Osteoblast (primary cell): ENCODE measurements at regions not wholly inside any gene's neighbourhood (a gene's known extent, or its start where the extent isn't known, plus 50 kb on each side); places are given as distances from the start of the nearest gene placed in this dataset.

Source experiments
- DNase-seq: peaks from one replicate; pipeline ENCODE4 v3.0.0; 2011; ENCODE audit warnings: low spot score, mixed read lengths; ENCODE audit not compliant: insufficient read length; ENCODE audit errors: missing footprints
- H2AFZ ChIP-seq: 2 replicates; pipeline ENCODE4 v1.6.0; 2011; ENCODE audit warnings: mild to moderate bottlenecking, low read length
- H3K27ac ChIP-seq: 2 replicates; pipeline ENCODE4 v1.5.1; 2011; ENCODE audit warnings: mild to moderate bottlenecking, low read depth, low read length, moderate library complexity
- H3K27me3 ChIP-seq: 2 replicates; pipeline ENCODE4 v1.6.0; 2012; ENCODE audit warnings: mild to moderate bottlenecking, control low read depth, inconsistent platforms, low read length, moderate library complexity; ENCODE audit not compliant: insufficient read depth
- H3K36me3 ChIP-seq: 2 replicates; pipeline ENCODE4 v1.5.1; 2011; ENCODE audit warnings: mild to moderate bottlenecking, low read length, control low read depth, moderate library complexity; ENCODE audit not compliant: insufficient read depth
- H3K4me1 ChIP-seq: 2 replicates; pipeline ENCODE4 v1.5.1; 2011; ENCODE audit warnings: mild to moderate bottlenecking, low read length, control low read depth, moderate library complexity; ENCODE audit not compliant: insufficient read depth
- H3K4me2 ChIP-seq: 2 replicates; pipeline ENCODE4 v1.6.0; 2011; ENCODE audit warnings: mild to moderate bottlenecking, low read length; ENCODE audit not compliant: insufficient read depth
- H3K4me3 ChIP-seq: fragments of 200-600 bp; sonication (generic); 3 replicates; pipeline ENCODE4 v1.5.1; 2012; ENCODE audit warnings: mild to moderate bottlenecking, low read length, inconsistent platforms; ENCODE audit not compliant: insufficient read depth
- H3K79me2 ChIP-seq: 2 replicates; pipeline ENCODE4 v1.6.0; 2012; ENCODE audit warnings: mild to moderate bottlenecking, low read length, control low read depth, inconsistent platforms; ENCODE audit not compliant: insufficient read depth
- H3K9me3 ChIP-seq: 2 replicates; pipeline ENCODE4 v1.5.1; 2011; ENCODE audit warnings: low read depth, low read length, control low read depth
- H4K20me1 ChIP-seq: 2 replicates; pipeline ENCODE4 v1.6.0; 2012; ENCODE audit warnings: mild to moderate bottlenecking, low read length, control low read depth; ENCODE audit not compliant: insufficient read depth
- TF ChIP-seq, protein P1 (sequence below): IDR thresholded peaks from 2 replicates; pipeline ENCODE4 v1.5.1; 2011; ENCODE audit warnings: mild to moderate bottlenecking, low read depth, low read length, moderate library complexity; ENCODE audit errors: extremely low read depth

DNA sequence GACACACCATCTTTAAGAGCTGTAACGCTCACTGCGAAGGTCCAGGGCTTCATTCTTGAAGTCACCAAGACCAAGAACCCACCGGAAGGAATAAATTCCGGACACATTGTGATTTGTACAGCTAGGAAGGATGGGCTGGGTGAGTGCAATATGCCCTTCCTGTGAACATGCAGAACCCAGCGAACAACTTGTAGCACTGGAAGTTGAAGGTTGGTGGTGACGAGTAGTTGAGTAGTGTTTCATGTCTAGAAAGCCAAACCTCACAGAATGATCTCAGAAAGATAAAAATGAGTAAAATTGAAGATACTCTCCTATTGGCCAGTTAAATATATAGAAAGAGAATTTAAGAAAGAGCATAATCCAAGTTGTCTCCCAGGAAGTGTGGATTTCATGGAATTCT lies 462.2 kb upstream of the CFAP20DC start:
- no peak overlapping the region for H3K4me2 ChIP-seq
- no peak overlapping the region for H2AFZ ChIP-seq
- no peak overlapping the region for H3K4me3 ChIP-seq
- H3K79me2 ChIP-seq, result no peaks in the 10 kb centered on the region
- no peaks in the 10 kb centered on the region for H3K4me1 ChIP-seq
- TF ChIP-seq, protein P1, sequence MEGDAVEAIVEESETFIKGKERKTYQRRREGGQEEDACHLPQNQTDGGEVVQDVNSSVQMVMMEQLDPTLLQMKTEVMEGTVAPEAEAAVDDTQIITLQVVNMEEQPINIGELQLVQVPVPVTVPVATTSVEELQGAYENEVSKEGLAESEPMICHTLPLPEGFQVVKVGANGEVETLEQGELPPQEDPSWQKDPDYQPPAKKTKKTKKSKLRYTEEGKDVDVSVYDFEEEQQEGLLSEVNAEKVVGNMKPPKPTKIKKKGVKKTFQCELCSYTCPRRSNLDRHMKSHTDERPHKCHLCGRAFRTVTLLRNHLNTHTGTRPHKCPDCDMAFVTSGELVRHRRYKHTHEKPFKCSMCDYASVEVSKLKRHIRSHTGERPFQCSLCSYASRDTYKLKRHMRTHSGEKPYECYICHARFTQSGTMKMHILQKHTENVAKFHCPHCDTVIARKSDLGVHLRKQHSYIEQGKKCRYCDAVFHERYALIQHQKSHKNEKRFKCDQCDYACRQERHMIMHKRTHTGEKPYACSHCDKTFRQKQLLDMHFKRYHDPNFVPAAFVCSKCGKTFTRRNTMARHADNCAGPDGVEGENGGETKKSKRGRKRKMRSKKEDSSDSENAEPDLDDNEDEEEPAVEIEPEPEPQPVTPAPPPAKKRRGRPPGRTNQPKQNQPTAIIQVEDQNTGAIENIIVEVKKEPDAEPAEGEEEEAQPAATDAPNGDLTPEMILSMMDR, result no peak
- DNase-seq, result no peak
- H3K27ac ChIP-seq, result no peak overlapping the region
- no peaks in the 10 kb centered on the region for H3K27me3 ChIP-seq
- no peaks in the 10 kb centered on the region for H4K20me1 ChIP-seq
- H3K9me3 ChIP-seq, result no peaks in the 10 kb centered on the region
- H3K36me3 ChIP-seq, result no peaks in the 10 kb centered on the region

DNA sequence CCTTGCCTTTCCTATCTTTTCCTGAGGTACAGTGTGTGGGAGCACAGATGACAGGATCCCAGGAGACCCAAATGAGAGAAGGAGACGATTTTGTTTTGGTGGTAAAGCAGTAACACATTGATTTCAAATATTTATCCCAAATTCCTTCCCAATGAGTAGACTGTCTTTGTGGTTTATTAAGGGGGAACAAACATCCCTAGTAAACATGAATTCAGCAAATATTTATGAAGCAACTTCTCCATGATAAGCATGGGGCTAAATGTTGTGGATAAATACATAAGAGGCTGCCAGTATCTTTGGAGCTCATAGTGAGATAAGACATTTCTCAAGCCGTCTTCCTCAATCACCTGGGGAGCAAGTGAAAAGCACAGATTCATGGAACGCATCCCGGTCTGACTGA lies 460.8 kb upstream of the CFAP20DC start:
- Histone ChIP-seq H3K27ac (no peak overlapping the region), H3K4me2 (no peak overlapping the region), H2AFZ (no peak overlapping the region), H3K9me3 (no peaks in the 10 kb centered on the region), H3K36me3 (no peaks in the 10 kb centered on the region), H3K27me3 (no peaks in the 10 kb centered on the region), H4K20me1 (no peaks in the 10 kb centered on the region), H3K4me1 (no peaks in the 10 kb centered on the region), H3K4me3 (no peak overlapping the region), H3K79me2 (no peaks in the 10 kb centered on the region)
- DNase-seq, result no peak
- TF ChIP-seq, protein P1, result no peak

GRCh38 chr3:59508273-59508672 lies 458.4 kb upstream of the CFAP20DC start:
- Histone ChIP-seq H3K4me3 (no peak overlapping the region), H2AFZ (no peak overlapping the region), H3K4me1 (no peaks in the 10 kb centered on the region)

DNA sequence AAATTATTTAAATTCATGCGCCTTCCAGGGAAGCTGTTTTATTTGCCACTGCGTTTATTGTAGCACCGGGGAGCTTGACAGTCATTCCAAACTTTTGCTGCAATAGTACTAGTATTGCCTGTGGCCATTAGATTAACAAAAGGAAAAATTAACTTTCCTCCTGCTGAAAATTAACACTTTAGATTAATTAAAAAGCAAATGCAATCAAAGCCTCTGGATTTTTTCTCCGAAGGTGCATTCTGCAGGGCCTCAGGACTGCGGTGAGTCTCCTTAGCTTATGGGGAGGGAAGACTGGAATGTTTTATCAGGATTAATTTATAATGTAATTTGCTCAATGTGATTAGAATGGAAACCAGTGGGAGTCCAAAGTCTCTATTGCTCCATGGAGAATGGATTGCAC lies 456.4 kb upstream of the CFAP20DC start:
- H3K36me3 ChIP-seq, result no peaks in the 10 kb centered on the region
- no peak overlapping the region for H2AFZ ChIP-seq
- no peaks in the 10 kb centered on the region for H4K20me1 ChIP-seq
- H3K27me3 ChIP-seq, result no peaks in the 10 kb centered on the region
- DNase-seq, result no peak
- H3K4me2 ChIP-seq, result no peak overlapping the region
- H3K79me2 ChIP-seq, result no peaks in the 10 kb centered on the region
- H3K9me3 ChIP-seq, result no peaks in the 10 kb centered on the region
- peaks cover 8% of the 10 kb centered on the region for H3K4me1 ChIP-seq
- H3K4me3 ChIP-seq, result no peak overlapping the region
- no peak overlapping the region for H3K27ac ChIP-seq
- TF ChIP-seq, protein P1, result no peak

More at GRCh38 chr3:59508273-59508672, 458.4 kb upstream of the CFAP20DC start:
- Histone ChIP-seq H3K27ac (no peak overlapping the region), H3K9me3 (no peaks in the 10 kb centered on the region), H3K36me3 (no peaks in the 10 kb centered on the region), H4K20me1 (no peaks in the 10 kb centered on the region), H3K27me3 (no peaks in the 10 kb centered on the region), H3K79me2 (no peaks in the 10 kb centered on the region), H3K4me2 (no peak overlapping the region)
- no peak for DNase-seq
- TF ChIP-seq, protein P1, result no peak
